ENCODE measurements at regions not wholly inside any gene's neighbourhood (a gene's known extent, or its start where the extent isn't known, plus 50 kb on each side); places are given as distances from the start of the nearest gene placed in this dataset.

DNA sequence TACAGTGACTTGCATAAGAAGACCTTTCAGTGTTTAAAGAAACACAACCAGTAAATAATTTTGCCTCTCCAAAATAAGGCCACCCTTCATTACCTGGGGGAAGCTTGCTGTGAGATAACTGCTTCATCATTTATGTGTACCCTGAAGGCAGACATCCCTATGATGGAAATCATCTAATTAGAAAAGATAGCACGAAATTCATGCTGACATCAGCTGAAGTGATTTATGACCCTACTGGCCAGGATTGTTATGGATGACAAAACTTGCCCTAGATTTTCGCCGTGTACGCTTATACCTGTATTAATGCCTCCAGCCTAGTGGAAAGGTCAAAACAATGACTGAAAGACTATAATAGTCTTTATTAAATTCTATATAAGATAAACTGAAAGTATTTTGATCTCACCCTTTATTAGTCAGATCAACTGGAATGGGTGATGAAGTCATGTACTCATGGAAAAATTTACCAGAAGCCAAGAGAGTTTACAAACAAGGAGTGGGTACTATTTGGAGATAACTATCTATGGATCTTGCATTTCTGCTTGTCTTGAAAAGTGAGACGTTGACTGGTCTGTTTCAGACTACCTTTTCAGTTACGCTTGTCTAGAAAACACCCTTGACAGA lies 114.2 kb downstream of the PPP1R3A start:
- WGBS (ENCODE audit: low lambda C conversion rate, missing lambda C conversion rate): 69% methylated on average over 6 of the region's 6 CpGs

DNA sequence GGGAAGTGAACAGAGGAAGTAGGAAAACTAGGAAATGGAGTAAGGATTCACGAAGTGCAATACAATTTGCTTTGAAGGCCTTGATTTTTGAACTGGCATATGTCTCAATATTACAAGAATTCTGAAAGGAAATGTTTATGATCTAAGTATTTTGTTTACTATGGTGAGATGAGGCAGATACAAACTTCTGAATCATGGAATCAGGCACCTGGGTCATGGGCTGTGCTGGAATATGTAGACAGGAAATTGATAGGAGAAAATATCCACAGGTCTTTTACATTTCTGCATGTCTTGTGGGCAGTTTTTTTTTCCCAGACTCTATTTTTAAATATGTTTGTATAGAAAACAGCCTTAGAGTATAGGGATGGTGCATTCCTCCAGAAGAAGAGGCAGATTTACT lies 117.1 kb downstream of the PPP1R3A start:
- Histone ChIP-seq H3K27ac (no peak overlapping the region), H3K36me3 (replicated peaks; ENCODE audit: insufficient read depth, low read depth) (no peaks in the 10 kb centered on the region), H3K79me2 (no peaks in the 10 kb centered on the region), H3K9me2 (replicated peaks; ENCODE audit: insufficient read depth) (no peaks in the 10 kb centered on the region), H3K9me3 (ENCODE audit: low read depth) (no peaks in the 10 kb centered on the region), H3K4me1 (ENCODE audit: insufficient read depth) (no peaks in the 10 kb centered on the region), H3K4me3 (no peak overlapping the region), H3K4me2 (no peak overlapping the region), H2AFZ (no peak overlapping the region), H4K20me1 (ENCODE audit: insufficient read depth, poor library complexity, severe bottlenecking) (no peaks in the 10 kb centered on the region), H3K27me3 (no peaks in the 10 kb centered on the region)
- DNase-seq (ENCODE audit: low spot score): no peak
- 91% methylated on average over 1 of the region's 1 CpG for WGBS (ENCODE audit: low lambda C conversion rate, missing lambda C conversion rate)
- TF ChIP-seq, protein P1, sequence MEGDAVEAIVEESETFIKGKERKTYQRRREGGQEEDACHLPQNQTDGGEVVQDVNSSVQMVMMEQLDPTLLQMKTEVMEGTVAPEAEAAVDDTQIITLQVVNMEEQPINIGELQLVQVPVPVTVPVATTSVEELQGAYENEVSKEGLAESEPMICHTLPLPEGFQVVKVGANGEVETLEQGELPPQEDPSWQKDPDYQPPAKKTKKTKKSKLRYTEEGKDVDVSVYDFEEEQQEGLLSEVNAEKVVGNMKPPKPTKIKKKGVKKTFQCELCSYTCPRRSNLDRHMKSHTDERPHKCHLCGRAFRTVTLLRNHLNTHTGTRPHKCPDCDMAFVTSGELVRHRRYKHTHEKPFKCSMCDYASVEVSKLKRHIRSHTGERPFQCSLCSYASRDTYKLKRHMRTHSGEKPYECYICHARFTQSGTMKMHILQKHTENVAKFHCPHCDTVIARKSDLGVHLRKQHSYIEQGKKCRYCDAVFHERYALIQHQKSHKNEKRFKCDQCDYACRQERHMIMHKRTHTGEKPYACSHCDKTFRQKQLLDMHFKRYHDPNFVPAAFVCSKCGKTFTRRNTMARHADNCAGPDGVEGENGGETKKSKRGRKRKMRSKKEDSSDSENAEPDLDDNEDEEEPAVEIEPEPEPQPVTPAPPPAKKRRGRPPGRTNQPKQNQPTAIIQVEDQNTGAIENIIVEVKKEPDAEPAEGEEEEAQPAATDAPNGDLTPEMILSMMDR (IDR thresholded peaks at IDR 0.05; ENCODE audit: poor library complexity): no peak
- TF ChIP-seq EZH2 (IDR thresholded peaks at IDR 0.05; ENCODE audit: borderline replicate concordance) (no peak), EZH2phosphoT487 (IDR thresholded peaks at IDR 0.05; ENCODE audit: low read depth, severe bottlenecking, unreplicated experiment) (no peak)

More for the DNA sequence above, 114.2 kb downstream of the PPP1R3A start:
- H3K9me2 ChIP-seq (replicated peaks; ENCODE audit: insufficient read depth): no peaks in the 10 kb centered on the region
- no peaks in the 10 kb centered on the region for H3K4me1 ChIP-seq (ENCODE audit: insufficient read depth)
- DNase-seq (ENCODE audit: low spot score): no peak
- no peaks in the 10 kb centered on the region for H4K20me1 ChIP-seq (ENCODE audit: insufficient read depth, poor library complexity, severe bottlenecking)
- no peaks in the 10 kb centered on the region for H3K36me3 ChIP-seq (replicated peaks; ENCODE audit: insufficient read depth, low read depth)
- H3K4me3 ChIP-seq: no peak overlapping the region
- H3K79me2 ChIP-seq: no peaks in the 10 kb centered on the region
- H3K4me2 ChIP-seq: no peak overlapping the region
- no peaks in the 10 kb centered on the region for H3K9me3 ChIP-seq (ENCODE audit: low read depth)
- TF ChIP-seq EZH2phosphoT487 (IDR thresholded peaks at IDR 0.05; ENCODE audit: low read depth, severe bottlenecking, unreplicated experiment): no peak
- TF ChIP-seq, protein P1 (IDR thresholded peaks at IDR 0.05; ENCODE audit: poor library complexity): no peak
- TF ChIP-seq EZH2 (IDR thresholded peaks at IDR 0.05; ENCODE audit: borderline replicate concordance): no peak
- H2AFZ ChIP-seq: no peak overlapping the region
- no peaks in the 10 kb centered on the region for H3K27me3 ChIP-seq
- H3K27ac ChIP-seq: no peak overlapping the region

GRCh38 chr7:113800826-113801225 lies 118.0 kb downstream of the PPP1R3A start:
- H3K79me2 ChIP-seq: no peaks in the 10 kb centered on the region
- no peak overlapping the region for H2AFZ ChIP-seq
- TF ChIP-seq EZH2phosphoT487 (IDR thresholded peaks at IDR 0.05; ENCODE audit: low read depth, severe bottlenecking, unreplicated experiment) (no peak), EZH2 (IDR thresholded peaks at IDR 0.05; ENCODE audit: borderline replicate concordance) (no peak)
- TF ChIP-seq, protein P1 (IDR thresholded peaks at IDR 0.05; ENCODE audit: poor library complexity): no peak
- no peaks in the 10 kb centered on the region for H3K36me3 ChIP-seq (replicated peaks; ENCODE audit: insufficient read depth, low read depth)
- H3K27ac ChIP-seq: no peak overlapping the region
- no peaks in the 10 kb centered on the region for H4K20me1 ChIP-seq (ENCODE audit: insufficient read depth, poor library complexity, severe bottlenecking)
- no peaks in the 10 kb centered on the region for H3K9me3 ChIP-seq (ENCODE audit: low read depth)
- WGBS (ENCODE audit: low lambda C conversion rate, missing lambda C conversion rate): 70% methylated on average over 2 of the region's 2 CpGs
- H3K4me2 ChIP-seq: no peak overlapping the region
- H3K27me3 ChIP-seq: no peaks in the 10 kb centered on the region
- no peak for DNase-seq (ENCODE audit: low spot score)
- no peaks in the 10 kb centered on the region for H3K9me2 ChIP-seq (replicated peaks; ENCODE audit: insufficient read depth)
- H3K4me1 ChIP-seq (ENCODE audit: insufficient read depth): no peaks in the 10 kb centered on the region
- H3K4me3 ChIP-seq: no peak overlapping the region
